ENCODE measurements at regions not wholly inside any gene's neighbourhood (a gene's known extent, or its start where the extent isn't known, plus 50 kb on each side); places are given as distances from the start of the nearest gene placed in this dataset.

GRCh38 chr3:177522051-177522450 lies 324.8 kb upstream of the TBL1XR1 start:
- TF ChIP-seq EZH2 (optimal IDR thresholded peaks at IDR 0.05; ENCODE audit: low read depth, low read length), result no peak
- TF ChIP-seq EZH2phosphoT487 (IDR thresholded peaks at IDR 0.05; ENCODE audit: low read length), result no peak
- TF ChIP-seq, protein P1, sequence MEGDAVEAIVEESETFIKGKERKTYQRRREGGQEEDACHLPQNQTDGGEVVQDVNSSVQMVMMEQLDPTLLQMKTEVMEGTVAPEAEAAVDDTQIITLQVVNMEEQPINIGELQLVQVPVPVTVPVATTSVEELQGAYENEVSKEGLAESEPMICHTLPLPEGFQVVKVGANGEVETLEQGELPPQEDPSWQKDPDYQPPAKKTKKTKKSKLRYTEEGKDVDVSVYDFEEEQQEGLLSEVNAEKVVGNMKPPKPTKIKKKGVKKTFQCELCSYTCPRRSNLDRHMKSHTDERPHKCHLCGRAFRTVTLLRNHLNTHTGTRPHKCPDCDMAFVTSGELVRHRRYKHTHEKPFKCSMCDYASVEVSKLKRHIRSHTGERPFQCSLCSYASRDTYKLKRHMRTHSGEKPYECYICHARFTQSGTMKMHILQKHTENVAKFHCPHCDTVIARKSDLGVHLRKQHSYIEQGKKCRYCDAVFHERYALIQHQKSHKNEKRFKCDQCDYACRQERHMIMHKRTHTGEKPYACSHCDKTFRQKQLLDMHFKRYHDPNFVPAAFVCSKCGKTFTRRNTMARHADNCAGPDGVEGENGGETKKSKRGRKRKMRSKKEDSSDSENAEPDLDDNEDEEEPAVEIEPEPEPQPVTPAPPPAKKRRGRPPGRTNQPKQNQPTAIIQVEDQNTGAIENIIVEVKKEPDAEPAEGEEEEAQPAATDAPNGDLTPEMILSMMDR (IDR thresholded peaks at IDR 0.05; ENCODE audit: low read length), result no peak

Data from MM.1S (cell line).